H9 (cell line): ENCODE measurements at regions not wholly inside any gene's neighbourhood (a gene's known extent, or its start where the extent isn't known, plus 50 kb on each side); places are given as distances from the start of the nearest gene placed in this dataset.

Experiments
- DNase-seq: peaks from one replicate; pipeline ENCODE4 v3.0.0-alpha.2; 2017
- H2AFZ ChIP-seq: one replicate; pipeline ENCODE4 v1.6.1; 2013; ENCODE audit warnings: mild to moderate bottlenecking, low read length, control low read depth, moderate library complexity
- H2AK5ac ChIP-seq: 2 replicates; pipeline ENCODE4 v1.6.1; 2013; ENCODE audit warnings: low read length, control low read depth, mixed read lengths; ENCODE audit not compliant: insufficient read length
- H2BK120ac ChIP-seq: one replicate; pipeline ENCODE4 v1.6.1; 2013; ENCODE audit warnings: low read depth, mild to moderate bottlenecking, low read length, control low read depth, inconsistent platforms; ENCODE audit not compliant: poor library complexity, severe bottlenecking
- H2BK12ac ChIP-seq: 2 replicates; pipeline ENCODE4 v1.6.1; 2013; ENCODE audit warnings: low read length, control low read depth, mixed read lengths, low read depth; ENCODE audit not compliant: insufficient read length
- H2BK15ac ChIP-seq: 2 replicates; pipeline ENCODE4 v1.6.1; 2013; ENCODE audit warnings: low read depth, low read length, control low read depth
- H2BK20ac ChIP-seq: one replicate; pipeline ENCODE4 v1.6.1; 2013; ENCODE audit warnings: low read depth, mild to moderate bottlenecking, low read length, control low read depth, inconsistent platforms; ENCODE audit not compliant: poor library complexity, severe bottlenecking
- H2BK5ac ChIP-seq: 2 replicates; pipeline ENCODE4 v1.6.1; 2013; ENCODE audit warnings: low read length, control low read depth, mixed read lengths; ENCODE audit not compliant: insufficient read length
- H3K14ac ChIP-seq: 2 replicates; pipeline ENCODE4 v1.6.1; 2013; ENCODE audit warnings: low read length, control low read depth; ENCODE audit not compliant: insufficient read depth
- H3K18ac ChIP-seq: 2 replicates; pipeline ENCODE4 v1.6.1; 2013; ENCODE audit warnings: low read depth, mild to moderate bottlenecking, mixed read lengths, low read length, control low read depth; ENCODE audit not compliant: insufficient read length
- H3K23ac ChIP-seq: 2 replicates; pipeline ENCODE4 v1.6.1; 2013; ENCODE audit warnings: low read length, control low read depth, mixed read lengths, low read depth; ENCODE audit not compliant: insufficient read length
- H3K23me2 ChIP-seq: 2 replicates; pipeline ENCODE4 v1.6.1; 2013; ENCODE audit warnings: low read depth, mild to moderate bottlenecking, mixed read lengths, low read length, control low read depth; ENCODE audit not compliant: insufficient read length, poor library complexity, severe bottlenecking
- H3K27ac ChIP-seq: 2 replicates; pipeline ENCODE4 v1.5.1; 2013; ENCODE audit warnings: low read length, control low read depth, mixed read lengths, low read depth; ENCODE audit not compliant: insufficient read length
- H3K27me3 ChIP-seq: 2 replicates; pipeline ENCODE4 v1.6.1; 2013; ENCODE audit warnings: low read length, control low read depth, inconsistent platforms; ENCODE audit not compliant: insufficient read depth
- H3K4ac ChIP-seq: 2 replicates; pipeline ENCODE4 v1.6.1; 2013; ENCODE audit warnings: low read depth, mild to moderate bottlenecking, control low read depth, inconsistent platforms, low read length, moderate library complexity
- H3K4me1 ChIP-seq: 2 replicates; pipeline ENCODE4 v1.6.1; 2013; ENCODE audit warnings: low read length, control low read depth, inconsistent platforms; ENCODE audit not compliant: insufficient read depth
- H3K4me2 ChIP-seq: 2 replicates; pipeline ENCODE4 v1.6.1; 2013; ENCODE audit warnings: low read length, control low read depth, mixed read lengths; ENCODE audit not compliant: insufficient read length, insufficient read depth
- H3K56ac ChIP-seq: 2 replicates; pipeline ENCODE4 v1.6.1; 2013; ENCODE audit warnings: low read depth, mild to moderate bottlenecking, mixed read lengths, low read length, control low read depth; ENCODE audit not compliant: insufficient read length
- H3K79me1 ChIP-seq: 2 replicates; pipeline ENCODE4 v1.6.1; 2013; ENCODE audit warnings: low read depth, mild to moderate bottlenecking, moderate library complexity, low read length, control low read depth, inconsistent platforms; ENCODE audit not compliant: insufficient read depth, poor library complexity, severe bottlenecking
- H3K79me2 ChIP-seq: 2 replicates; pipeline ENCODE4 v1.6.1; 2013; ENCODE audit warnings: low read length, control low read depth, inconsistent platforms; ENCODE audit not compliant: insufficient read depth
- H3K9ac ChIP-seq: 2 replicates; pipeline ENCODE4 v1.6.1; 2013; ENCODE audit warnings: low read length, control low read depth, mixed read lengths; ENCODE audit not compliant: insufficient read length; ENCODE audit errors: extremely low read depth
- H3K9me3 ChIP-seq: one replicate; pipeline ENCODE4 v1.6.1; 2013; ENCODE audit warnings: low read depth, low read length, inconsistent platforms; ENCODE audit not compliant: control insufficient read depth
- H3T11ph ChIP-seq: one replicate; pipeline ENCODE4 v1.6.1; 2013; ENCODE audit warnings: mild to moderate bottlenecking, low read length, control low read depth, inconsistent platforms
- H4K20me1 ChIP-seq: one replicate; pipeline ENCODE4 v1.6.1; 2013; ENCODE audit not compliant: control insufficient read depth, insufficient read length, insufficient read depth
- H4K5ac ChIP-seq: 2 replicates; pipeline ENCODE4 v1.6.1; 2013; ENCODE audit warnings: low read depth, mild to moderate bottlenecking, mixed read lengths, low read length, control low read depth; ENCODE audit not compliant: insufficient read length
- H4K8ac ChIP-seq: replicated peaks from 2 replicates; pipeline ENCODE4 v1.6.1; 2013; ENCODE audit warnings: low read length, control low read depth, mixed read lengths, low read depth; ENCODE audit not compliant: insufficient read length
- H4K91ac ChIP-seq: 2 replicates; pipeline ENCODE4 v1.6.1; 2013; ENCODE audit warnings: low read depth, mild to moderate bottlenecking, moderate library complexity, mixed read lengths, low read length, control low read depth; ENCODE audit not compliant: insufficient read length
- H3K27ac Mint-ChIP-seq, 3 experiments: 2 replicates in 2 of 3; 3 replicates in 1 of 3; pipeline ENCODE4 v1.8.0; 2020 to 2021; ENCODE audit warnings: mixed read lengths in 3 of 3, mild to moderate bottlenecking in 1 of 3, moderate library complexity in 1 of 3
- H3K27me3 Mint-ChIP-seq: 2 replicates; pipeline ENCODE4 v1.8.0; 2021; ENCODE audit warnings: low read depth, mild to moderate bottlenecking, moderate library complexity, mixed read lengths
- H3K36me3 Mint-ChIP-seq, 3 experiments: 2 replicates in 2 of 3; 3 replicates in 1 of 3; pipeline ENCODE4 v1.8.0; 2020 to 2021; ENCODE audit warnings: low read depth in 3 of 3, mixed read lengths in 3 of 3; ENCODE audit not compliant: insufficient read depth in 1 of 3
- H3K4me1 Mint-ChIP-seq, 2 experiments: 2 replicates each; pipeline ENCODE4 v1.8.0; 2020; ENCODE audit warnings: mixed read lengths in 2 of 2
- H3K4me3 Mint-ChIP-seq, 2 experiments: 2 replicates in 1 of 2; 3 replicates in 1 of 2; pipeline ENCODE4 v1.8.0; 2020 to 2021; ENCODE audit warnings: mild to moderate bottlenecking in 2 of 2, mixed read lengths in 2 of 2, moderate library complexity in 1 of 2
- H3K9me3 Mint-ChIP-seq, 2 experiments: 2 replicates in 1 of 2; 3 replicates in 1 of 2; pipeline ENCODE4 v1.8.0; 2020; ENCODE audit warnings: mild to moderate bottlenecking in 2 of 2, mixed read lengths in 2 of 2, moderate library complexity in 1 of 2
- WGBS: extraction: QIAGEN DNeasy Blood & Tissue Kit; methylation state at CpG from one replicate; pipeline ENCODE4 v1.1.7; 2013; ENCODE audit warnings: missing lambda C conversion rate, low lambda C conversion rate, mixed read lengths; ENCODE audit not compliant: insufficient read length; ENCODE audit errors: extremely low coverage; 5-methylcytosine and 5-hydroxymethylcytosine counted together
- TF ChIP-seq, protein P1 (sequence below): fragments of 200-600 bp; sonication (generic); conservative IDR thresholded peaks from 3 replicates; pipeline ENCODE4 v1.8.0; 2021; ENCODE audit warnings: antibody characterized with exemption, mild to moderate bottlenecking

DNA sequence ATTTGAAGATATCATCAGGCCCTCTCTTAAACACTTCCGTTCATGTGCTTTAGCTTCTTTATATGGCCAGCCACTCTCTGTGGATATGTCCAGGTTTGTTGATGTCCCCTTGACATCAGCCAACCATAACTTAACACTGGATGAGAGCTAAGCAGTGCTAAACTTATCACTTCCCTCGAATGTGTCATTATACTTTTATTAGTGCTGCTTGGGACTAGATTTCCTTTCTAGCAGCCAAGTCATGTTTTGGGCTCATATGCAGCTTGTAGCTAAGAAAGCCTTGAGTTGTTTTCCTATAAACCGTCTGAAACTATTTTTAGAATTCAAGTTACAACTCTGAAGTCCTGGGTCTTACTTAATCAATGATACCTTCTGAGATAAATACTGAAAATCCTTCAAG is 144.8 kb upstream of the TNP1 start:
- no peak overlapping the region for H3K14ac ChIP-seq
- H3K79me2 ChIP-seq: no peaks in the 10 kb centered on the region
- TF ChIP-seq, protein P1, sequence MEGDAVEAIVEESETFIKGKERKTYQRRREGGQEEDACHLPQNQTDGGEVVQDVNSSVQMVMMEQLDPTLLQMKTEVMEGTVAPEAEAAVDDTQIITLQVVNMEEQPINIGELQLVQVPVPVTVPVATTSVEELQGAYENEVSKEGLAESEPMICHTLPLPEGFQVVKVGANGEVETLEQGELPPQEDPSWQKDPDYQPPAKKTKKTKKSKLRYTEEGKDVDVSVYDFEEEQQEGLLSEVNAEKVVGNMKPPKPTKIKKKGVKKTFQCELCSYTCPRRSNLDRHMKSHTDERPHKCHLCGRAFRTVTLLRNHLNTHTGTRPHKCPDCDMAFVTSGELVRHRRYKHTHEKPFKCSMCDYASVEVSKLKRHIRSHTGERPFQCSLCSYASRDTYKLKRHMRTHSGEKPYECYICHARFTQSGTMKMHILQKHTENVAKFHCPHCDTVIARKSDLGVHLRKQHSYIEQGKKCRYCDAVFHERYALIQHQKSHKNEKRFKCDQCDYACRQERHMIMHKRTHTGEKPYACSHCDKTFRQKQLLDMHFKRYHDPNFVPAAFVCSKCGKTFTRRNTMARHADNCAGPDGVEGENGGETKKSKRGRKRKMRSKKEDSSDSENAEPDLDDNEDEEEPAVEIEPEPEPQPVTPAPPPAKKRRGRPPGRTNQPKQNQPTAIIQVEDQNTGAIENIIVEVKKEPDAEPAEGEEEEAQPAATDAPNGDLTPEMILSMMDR: no peak
- H2BK120ac ChIP-seq: no peak overlapping the region
- H2BK5ac ChIP-seq: no peak overlapping the region
- Mint-ChIP-seq H3K27ac (no peak overlapping the region), H3K4me3 (no peak overlapping the region), H3K36me3 (no peaks in the 10 kb centered on the region), H3K4me1 (peaks cover 3 to 6% of the 10 kb centered on the region in 2 experiments; a peak in 1 of 4 replicates), H3K9me3 (no peaks in the 10 kb centered on the region), H3K27me3 (no peaks in the 10 kb centered on the region)
- no peaks in the 10 kb centered on the region for H3K79me1 ChIP-seq
- H2BK20ac ChIP-seq: no peak overlapping the region
- no peak overlapping the region for H4K91ac ChIP-seq
- no peak overlapping the region for H3K9ac ChIP-seq
- no peak overlapping the region for H2BK12ac ChIP-seq
- H4K5ac ChIP-seq: no peak overlapping the region
- H3K4ac ChIP-seq: no peak overlapping the region
- no CpG with 5 or more reads among the region's 3 CpGs for WGBS
- no peak overlapping the region for H2AK5ac ChIP-seq
- no peak for DNase-seq
- H3K27ac ChIP-seq: no peak overlapping the region
- no peak overlapping the region for H4K8ac ChIP-seq
- no peaks in the 10 kb centered on the region for H3K23me2 ChIP-seq
- H3K56ac ChIP-seq: no peak overlapping the region
- H3K23ac ChIP-seq: no peak overlapping the region
- H3K18ac ChIP-seq: no peak overlapping the region
- no peak overlapping the region for H3T11ph ChIP-seq
- no peak overlapping the region for H2AFZ ChIP-seq
- no peaks in the 10 kb centered on the region for H4K20me1 ChIP-seq
- no peaks in the 10 kb centered on the region for H3K9me3 ChIP-seq
- no peaks in the 10 kb centered on the region for H3K27me3 ChIP-seq
- H3K4me2 ChIP-seq: no peak overlapping the region
- no peaks in the 10 kb centered on the region for H3K4me1 ChIP-seq
- H2BK15ac ChIP-seq: no peak overlapping the region
